Trophoblast cell (in vitro differentiated cells and primary cell): ENCODE measurements at regions not wholly inside any gene's neighbourhood (a gene's known extent, or its start where the extent isn't known, plus 50 kb on each side); places are given as distances from the start of the nearest gene placed in this dataset.

Experiments
- DNase-seq, 2 donors: peaks; one replicate each; pipeline ENCODE4 v3.0.0-alpha.2; 2016
- H2AFZ ChIP-seq: 2 replicates; pipeline ENCODE4 v1.6.1; 2013; ENCODE audit warnings: low read length, moderate library complexity, mild to moderate bottlenecking; ENCODE audit not compliant: insufficient read depth, poor library complexity
- H2AK5ac ChIP-seq: 2 replicates; pipeline ENCODE4 v1.6.1; 2013; ENCODE audit warnings: mild to moderate bottlenecking, low read length
- H2BK120ac ChIP-seq: 2 replicates; pipeline ENCODE4 v1.6.1; 2013; ENCODE audit warnings: low read length, mild to moderate bottlenecking, moderate library complexity; ENCODE audit not compliant: insufficient read depth, poor library complexity
- H2BK12ac ChIP-seq: 2 replicates; pipeline ENCODE4 v1.6.1; 2013; ENCODE audit warnings: mild to moderate bottlenecking, low read length, moderate library complexity
- H2BK5ac ChIP-seq: 2 replicates; pipeline ENCODE4 v1.6.1; 2013; ENCODE audit warnings: low read length, low read depth, moderate library complexity, mild to moderate bottlenecking; ENCODE audit not compliant: poor library complexity
- H3K14ac ChIP-seq: 2 replicates; pipeline ENCODE4 v1.6.1; 2013; ENCODE audit warnings: mild to moderate bottlenecking, low read length
- H3K18ac ChIP-seq: 2 replicates; pipeline ENCODE4 v1.6.1; 2013; ENCODE audit warnings: mild to moderate bottlenecking, low read length
- H3K23ac ChIP-seq: 2 replicates; pipeline ENCODE4 v1.6.1; 2013; ENCODE audit warnings: low read length
- H3K27ac ChIP-seq: 2 replicates; pipeline ENCODE4 v1.5.1; 2013; ENCODE audit warnings: low read depth, mild to moderate bottlenecking, inconsistent platforms, low read length, moderate library complexity
- H3K27me3 ChIP-seq: 2 replicates; pipeline ENCODE4 v1.6.1; 2013; ENCODE audit warnings: inconsistent platforms, mild to moderate bottlenecking, low read length, moderate library complexity; ENCODE audit not compliant: insufficient read depth
- H3K36me3 ChIP-seq, 2 experiments: 1 replicate in 1 of 2; 2 replicates in 1 of 2; pipeline ENCODE4 v1.6.1; 2013; ENCODE audit warnings: low read length in 2 of 2, mild to moderate bottlenecking in 2 of 2, moderate library complexity in 1 of 2; ENCODE audit not compliant: insufficient read depth in 2 of 2, control insufficient read depth in 1 of 2
- H3K4ac ChIP-seq: 2 replicates; pipeline ENCODE4 v1.6.1; 2013; ENCODE audit warnings: low read depth, mild to moderate bottlenecking, low read length, moderate library complexity
- H3K4me1 ChIP-seq, 2 experiments: 1 replicate in 1 of 2; 2 replicates in 1 of 2; pipeline ENCODE4 v1.6.1; 2013; ENCODE audit warnings: low read length in 2 of 2, mild to moderate bottlenecking in 2 of 2, moderate library complexity in 1 of 2; ENCODE audit not compliant: insufficient read depth in 2 of 2, control insufficient read depth in 1 of 2
- H3K4me2 ChIP-seq: 2 replicates; pipeline ENCODE4 v1.6.1; 2013; ENCODE audit warnings: inconsistent platforms, mild to moderate bottlenecking, low read length, moderate library complexity
- H3K4me3 ChIP-seq: 2 replicates; pipeline ENCODE4 v1.5.1; 2013; ENCODE audit warnings: mild to moderate bottlenecking, low read depth, low read length, inconsistent platforms
- H3K79me1 ChIP-seq: one replicate; pipeline ENCODE4 v1.6.1; 2013; ENCODE audit warnings: low read length
- H3K79me2 ChIP-seq: 2 replicates; pipeline ENCODE4 v1.6.1; 2013; ENCODE audit warnings: low read length, mild to moderate bottlenecking; ENCODE audit not compliant: control insufficient read depth, insufficient read depth, poor library complexity
- H3K9ac ChIP-seq: 2 replicates; pipeline ENCODE4 v1.6.1; 2013; ENCODE audit warnings: mild to moderate bottlenecking, low read length
- H3K9me3 ChIP-seq: 2 replicates; pipeline ENCODE4 v1.6.1; 2013; ENCODE audit warnings: low read depth, mild to moderate bottlenecking, control low read depth, inconsistent platforms, low read length; ENCODE audit not compliant: insufficient read depth
- H4K12ac ChIP-seq: 2 replicates; pipeline ENCODE4 v1.6.1; 2013; ENCODE audit warnings: low read depth, mild to moderate bottlenecking, low read length, moderate library complexity
- H4K8ac ChIP-seq: 2 replicates; pipeline ENCODE4 v1.6.1; 2013; ENCODE audit warnings: low read depth, mild to moderate bottlenecking, low read length, moderate library complexity
- H4K91ac ChIP-seq: one replicate; pipeline ENCODE4 v1.6.1; 2013; ENCODE audit warnings: low read depth, mild to moderate bottlenecking, low read length, moderate library complexity
- WGBS: extraction: QIAGEN DNeasy Blood & Tissue Kit; methylation state at CpG from one replicate; pipeline ENCODE4 v1.1.7; 2013; ENCODE audit warnings: missing lambda C conversion rate; ENCODE audit not compliant: insufficient read length, insufficient coverage; ENCODE audit errors: extremely low coverage; 5-methylcytosine and 5-hydroxymethylcytosine counted together

GRCh38 chr2:128591861-128592822 is 273.5 kb upstream of the HS6ST1 start:
- no CpG with 5 or more reads among the region's 11 CpGs for WGBS

GRCh38 chr2:128593518-128593878 is 274.8 kb upstream of the HS6ST1 start:
- H2BK5ac ChIP-seq = no peak overlapping the region
- no peak overlapping the region for H2AK5ac ChIP-seq
- no peak overlapping the region for H3K18ac ChIP-seq
- H2BK120ac ChIP-seq = no peak overlapping the region
- H2AFZ ChIP-seq = no peak overlapping the region
- H3K4me1 ChIP-seq = peaks cover 3 to 12% of the 10 kb centered on the region in 2 experiments
- H3K36me3 ChIP-seq = no peaks in the 10 kb centered on the region
- no peak overlapping the region for H4K91ac ChIP-seq
- H3K9me3 ChIP-seq = peaks cover 4% of the 10 kb centered on the region
- no peak overlapping the region for H3K4me2 ChIP-seq
- H3K4ac ChIP-seq = no peak overlapping the region
- no CpG with 5 or more reads among the region's 3 CpGs for WGBS
- H3K27ac ChIP-seq = peak overlapping the region; percentile 5
- no peak overlapping the region for H3K23ac ChIP-seq
- DNase-seq = no peak
- no peak overlapping the region for H3K9ac ChIP-seq
- no peak overlapping the region for H4K12ac ChIP-seq
- H4K8ac ChIP-seq = no peak overlapping the region
- no peak overlapping the region for H3K4me3 ChIP-seq
- H3K79me2 ChIP-seq = no peaks in the 10 kb centered on the region
- no peaks in the 10 kb centered on the region for H3K79me1 ChIP-seq
- no peak overlapping the region for H3K14ac ChIP-seq
- no peak overlapping the region for H2BK12ac ChIP-seq
- no peaks in the 10 kb centered on the region for H3K27me3 ChIP-seq

More at GRCh38 chr2:128591861-128592822, 273.5 kb upstream of the HS6ST1 start:
- H2BK12ac ChIP-seq = no peak overlapping the region
- no peak overlapping the region for H3K4me3 ChIP-seq
- no peak for DNase-seq
- H2BK5ac ChIP-seq = no peak overlapping the region
- peaks cover 4% of the 10 kb centered on the region for H3K9me3 ChIP-seq
- no peak overlapping the region for H4K91ac ChIP-seq
- H3K9ac ChIP-seq = no peak overlapping the region
- no peak overlapping the region for H3K18ac ChIP-seq
- no peak overlapping the region for H2AK5ac ChIP-seq
- H3K4me1 ChIP-seq = peaks cover 3 to 12% of the 10 kb centered on the region in 2 experiments
- no peaks in the 10 kb centered on the region for H3K27me3 ChIP-seq
- no peak overlapping the region for H4K8ac ChIP-seq
- H3K23ac ChIP-seq = no peak overlapping the region
- no peak overlapping the region for H2AFZ ChIP-seq
- H3K79me1 ChIP-seq = no peaks in the 10 kb centered on the region
- no peaks in the 10 kb centered on the region for H3K36me3 ChIP-seq
- no peak overlapping the region for H4K12ac ChIP-seq
- no peak overlapping the region for H3K14ac ChIP-seq
- H3K79me2 ChIP-seq = no peaks in the 10 kb centered on the region
- no peak overlapping the region for H3K4me2 ChIP-seq
- H3K27ac ChIP-seq = no peak overlapping the region
- no peak overlapping the region for H2BK120ac ChIP-seq
- H3K4ac ChIP-seq = no peak overlapping the region

- WGBS = no CpG with 5 or more reads among the region's 17 CpGs
- H3K4ac ChIP-seq = no peak overlapping the region
- no peaks in the 10 kb centered on the region for H3K27me3 ChIP-seq
- H4K8ac ChIP-seq = no peak overlapping the region
- H3K9me3 ChIP-seq = peaks cover 4% of the 10 kb centered on the region
- H3K9ac ChIP-seq = no peak overlapping the region
- H3K4me2 ChIP-seq = no peak overlapping the region
- no peak overlapping the region for H3K18ac ChIP-seq
- no peak overlapping the region for H2BK12ac ChIP-seq
- H3K27ac ChIP-seq = peak overlapping the region; percentile 5
- peaks cover 3 to 12% of the 10 kb centered on the region in 2 experiments for H3K4me1 ChIP-seq
- no peak overlapping the region for H2AK5ac ChIP-seq
- no peaks in the 10 kb centered on the region for H3K79me1 ChIP-seq
- H3K14ac ChIP-seq = no peak overlapping the region
- H2BK120ac ChIP-seq = no peak overlapping the region
- no peak overlapping the region for H3K23ac ChIP-seq
- H3K4me3 ChIP-seq = no peak overlapping the region
- H2BK5ac ChIP-seq = no peak overlapping the region
- H3K36me3 ChIP-seq = no peaks in the 10 kb centered on the region
- H4K12ac ChIP-seq = no peak overlapping the region
- no peak overlapping the region for H4K91ac ChIP-seq
- H3K79me2 ChIP-seq = no peaks in the 10 kb centered on the region
- peak; percentile 28 to 68 for DNase-seq
- H2AFZ ChIP-seq = no peak overlapping the region
These were observed 275.4 kb upstream of the HS6ST1 start for GRCh38 chr2:128593879-128594650.

GRCh38 chr2:128594651-128594910 is 275.9 kb upstream of the HS6ST1 start:
- no peaks in the 10 kb centered on the region for H3K27me3 ChIP-seq
- H3K4me1 ChIP-seq = peaks cover 3 to 12% of the 10 kb centered on the region in 2 experiments
- no peak overlapping the region for H3K18ac ChIP-seq
- no peak overlapping the region for H4K12ac ChIP-seq
- H4K8ac ChIP-seq = no peak overlapping the region
- no peak overlapping the region for H3K14ac ChIP-seq
- H3K79me2 ChIP-seq = no peaks in the 10 kb centered on the region
- no peaks in the 10 kb centered on the region for H3K79me1 ChIP-seq
- no peak for DNase-seq
- H4K91ac ChIP-seq = no peak overlapping the region
- no peak overlapping the region for H2AFZ ChIP-seq
- H3K9me3 ChIP-seq = peaks cover 4% of the 10 kb centered on the region
- no peak overlapping the region for H3K4me3 ChIP-seq
- no peak overlapping the region for H3K23ac ChIP-seq
- no peak overlapping the region for H3K9ac ChIP-seq
- WGBS = no CpG with 5 or more reads among the region's 2 CpGs
- H2BK120ac ChIP-seq = no peak overlapping the region
- H3K4ac ChIP-seq = no peak overlapping the region
- H2BK5ac ChIP-seq = no peak overlapping the region
- H3K36me3 ChIP-seq = no peaks in the 10 kb centered on the region
- no peak overlapping the region for H3K27ac ChIP-seq
- H2AK5ac ChIP-seq = no peak overlapping the region
- no peak overlapping the region for H2BK12ac ChIP-seq
- H3K4me2 ChIP-seq = no peak overlapping the region
